Glutamatergic neuron (in vitro differentiated cells): ENCODE measurements at regions not wholly inside any gene's neighbourhood (a gene's known extent, or its start where the extent isn't known, plus 50 kb on each side); places are given as distances from the start of the nearest gene placed in this dataset.

Source experiments
- DNase-seq: peaks from one replicate; pipeline ENCODE4 v3.0.0; 2022
- H3K27ac Mint-ChIP-seq: one replicate; pipeline ENCODE4 v1.8.0; 2020; ENCODE audit warnings: mild to moderate bottlenecking, mixed read lengths, inconsistent platforms; ENCODE audit not compliant: unreplicated experiment
- H3K27me3 Mint-ChIP-seq: one replicate; pipeline ENCODE4 v1.8.0; 2020; ENCODE audit warnings: mild to moderate bottlenecking, moderate library complexity, mixed read lengths, inconsistent platforms; ENCODE audit not compliant: unreplicated experiment
- H3K36me3 Mint-ChIP-seq: one replicate; pipeline ENCODE4 v1.8.0; 2020; ENCODE audit warnings: mild to moderate bottlenecking, mixed read lengths, inconsistent platforms; ENCODE audit not compliant: unreplicated experiment
- H3K4me1 Mint-ChIP-seq: one replicate; pipeline ENCODE4 v1.8.0; 2020; ENCODE audit warnings: mild to moderate bottlenecking, low read depth, mixed read lengths, inconsistent platforms; ENCODE audit not compliant: unreplicated experiment
- H3K4me3 Mint-ChIP-seq: one replicate; pipeline ENCODE4 v1.8.0; 2020; ENCODE audit warnings: mild to moderate bottlenecking, mixed read lengths, inconsistent platforms; ENCODE audit not compliant: unreplicated experiment
- H3K9me3 Mint-ChIP-seq: one replicate; pipeline ENCODE4 v1.8.0; 2020; ENCODE audit warnings: mild to moderate bottlenecking, moderate library complexity, mixed read lengths, inconsistent platforms; ENCODE audit not compliant: unreplicated experiment
- TF ChIP-seq, protein P1 (sequence below): fragments of 200-600 bp; sonication (generic); IDR thresholded peaks from one replicate; pipeline ENCODE4 v1.5.0; 2021; ENCODE audit not compliant: partially characterized antibody, unreplicated experiment

- DNase-seq, result no peak
- peaks cover 4% of the 10 kb centered on the region for H3K36me3 Mint-ChIP-seq
- no peaks in the 10 kb centered on the region for H3K27me3 Mint-ChIP-seq
- no peak overlapping the region for H3K27ac Mint-ChIP-seq
- TF ChIP-seq, protein P1, sequence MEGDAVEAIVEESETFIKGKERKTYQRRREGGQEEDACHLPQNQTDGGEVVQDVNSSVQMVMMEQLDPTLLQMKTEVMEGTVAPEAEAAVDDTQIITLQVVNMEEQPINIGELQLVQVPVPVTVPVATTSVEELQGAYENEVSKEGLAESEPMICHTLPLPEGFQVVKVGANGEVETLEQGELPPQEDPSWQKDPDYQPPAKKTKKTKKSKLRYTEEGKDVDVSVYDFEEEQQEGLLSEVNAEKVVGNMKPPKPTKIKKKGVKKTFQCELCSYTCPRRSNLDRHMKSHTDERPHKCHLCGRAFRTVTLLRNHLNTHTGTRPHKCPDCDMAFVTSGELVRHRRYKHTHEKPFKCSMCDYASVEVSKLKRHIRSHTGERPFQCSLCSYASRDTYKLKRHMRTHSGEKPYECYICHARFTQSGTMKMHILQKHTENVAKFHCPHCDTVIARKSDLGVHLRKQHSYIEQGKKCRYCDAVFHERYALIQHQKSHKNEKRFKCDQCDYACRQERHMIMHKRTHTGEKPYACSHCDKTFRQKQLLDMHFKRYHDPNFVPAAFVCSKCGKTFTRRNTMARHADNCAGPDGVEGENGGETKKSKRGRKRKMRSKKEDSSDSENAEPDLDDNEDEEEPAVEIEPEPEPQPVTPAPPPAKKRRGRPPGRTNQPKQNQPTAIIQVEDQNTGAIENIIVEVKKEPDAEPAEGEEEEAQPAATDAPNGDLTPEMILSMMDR, result no peak
- no peaks in the 10 kb centered on the region for H3K9me3 Mint-ChIP-seq
- no peaks in the 10 kb centered on the region for H3K4me1 Mint-ChIP-seq
- no peak overlapping the region for H3K4me3 Mint-ChIP-seq
These were observed 86.0 kb upstream of the NDN start for GRCh38 chr15:23773093-23773492.

GRCh38 chr15:23787346-23788105 lies 100.4 kb upstream of the NDN start:
- Mint-ChIP-seq H3K4me3 (no peak overlapping the region), H3K27me3 (peaks cover 2% of the 10 kb centered on the region), H3K27ac (no peak overlapping the region), H3K9me3 (no peaks in the 10 kb centered on the region), H3K4me1 (no peaks in the 10 kb centered on the region), H3K36me3 (no peaks in the 10 kb centered on the region)
- TF ChIP-seq, protein P1, result no peak
- DNase-seq, result no peak

DNA sequence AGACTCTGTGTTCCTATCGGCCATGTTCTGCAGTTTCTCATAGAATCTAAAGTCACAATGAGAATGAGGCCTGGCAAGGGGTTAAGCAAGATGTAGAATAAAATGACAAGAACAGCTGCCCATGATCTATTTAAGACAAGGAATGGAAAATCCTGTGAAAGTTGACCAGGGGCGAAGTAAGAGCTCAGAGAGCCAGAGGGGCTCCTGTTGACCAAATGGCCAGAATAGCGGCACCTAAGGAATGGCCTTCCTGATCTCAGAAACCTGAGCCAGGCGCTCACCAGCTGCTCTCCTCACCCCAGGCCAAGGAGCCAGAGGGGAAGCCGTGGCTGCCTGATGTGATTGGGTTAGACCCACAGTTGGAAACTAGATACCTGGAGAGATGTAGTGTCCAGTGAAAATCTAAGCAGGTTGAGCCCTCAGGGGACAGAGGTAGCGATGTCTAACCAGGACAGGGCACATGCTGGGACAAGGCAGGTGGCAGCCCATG lies 106.1 kb upstream of the NDN start:
- Mint-ChIP-seq H3K9me3 (peaks cover 4% of the 10 kb centered on the region), H3K4me3 (no peak overlapping the region), H3K4me1 (peaks cover 6% of the 10 kb centered on the region), H3K36me3 (no peaks in the 10 kb centered on the region), H3K27ac (no peak overlapping the region), H3K27me3 (peaks cover 2% of the 10 kb centered on the region)
- no peak for DNase-seq
- TF ChIP-seq, protein P1, result no peak

DNA sequence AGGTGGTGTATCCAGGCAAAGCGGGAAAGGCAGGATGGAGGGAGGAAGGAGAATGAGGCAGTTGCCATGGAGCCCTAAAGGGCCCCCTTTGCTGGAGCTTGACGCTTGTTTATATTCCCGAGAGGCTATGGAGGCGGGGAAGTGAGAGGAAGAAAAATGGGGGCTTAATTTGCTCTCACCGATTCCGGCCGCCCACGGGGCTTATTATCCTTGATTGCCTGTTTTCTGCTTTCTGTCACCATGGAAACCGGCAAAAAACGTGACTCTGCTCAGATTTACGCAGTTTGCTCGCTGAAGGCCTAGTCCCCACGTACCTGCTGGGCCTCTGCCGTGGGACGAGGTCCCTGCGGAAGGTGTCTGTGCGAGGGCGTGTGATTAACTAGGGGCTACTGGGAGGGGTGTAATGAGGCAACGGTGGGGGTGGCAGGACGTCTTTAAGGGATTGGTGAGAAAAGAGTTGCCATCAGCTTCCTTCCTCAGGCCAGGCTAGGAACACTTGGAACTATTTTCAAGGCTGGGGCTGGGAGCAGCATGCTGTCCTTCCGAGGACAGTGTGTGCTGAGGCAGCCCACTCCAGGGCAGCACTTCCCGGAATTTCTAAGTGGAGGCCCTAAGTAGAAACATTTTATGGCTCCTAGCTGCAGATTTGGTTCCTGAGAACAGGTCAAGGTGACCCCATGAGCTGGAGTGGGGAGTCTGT lies 110.8 kb upstream of the NDN start:
- no peaks in the 10 kb centered on the region for H3K36me3 Mint-ChIP-seq
- peak; percentile 37 for DNase-seq

More for the DNA sequence above, 110.8 kb upstream of the NDN start:
- peaks cover 2% of the 10 kb centered on the region for H3K27me3 Mint-ChIP-seq
- peaks cover 4% of the 10 kb centered on the region for H3K9me3 Mint-ChIP-seq
- peaks cover 6% of the 10 kb centered on the region for H3K4me1 Mint-ChIP-seq
- peak overlapping the region; percentile 60 for H3K4me3 Mint-ChIP-seq
- H3K27ac Mint-ChIP-seq, result peak overlapping the region; percentile 76
- TF ChIP-seq, protein P1, result no peak
